CD8-positive, alpha-beta memory T cell (primary cell): ENCODE measurements at regions not wholly inside any gene's neighbourhood (a gene's known extent, or its start where the extent isn't known, plus 50 kb on each side); places are given as distances from the start of the nearest gene placed in this dataset.
"Not testable (repeated sequence)": the region's sequence is repeated elsewhere in the genome, so short reads cannot be mapped to it uniquely, and the experiment has no call there.

Source experiments
- CTCF ChIA-PET: fragments of 350-600 bp; sonication (Branson Sonifier 250); formaldehyde crosslinking; loops from one replicate; lab custom pipeline; 2021; ENCODE audit warnings: antibody characterized with exemption; lab: Charles Lee
- POLR2A ChIA-PET: fragments of 350-600 bp; sonication (Branson Sonifier 250); formaldehyde crosslinking; loops from one replicate; lab custom pipeline; 2021; ENCODE audit warnings: antibody characterized with exemption; lab: Charles Lee
- DNase-seq, 5 donors: peaks; one replicate each; pipeline versions ENCODE4 v3.0.0 to v3.0.0-alpha.2; 2020 to 2022; ENCODE audit warnings: mixed read lengths in 1 of 5
- H3K27ac ChIP-seq: one replicate; pipeline ENCODE4 v1.7.0; 2013; ENCODE audit warnings: low read depth, mild to moderate bottlenecking, low read length, moderate library complexity
- H3K27me3 ChIP-seq: 2 replicates; pipeline ENCODE4 v1.7.0; 2013; ENCODE audit warnings: low read length, mild to moderate bottlenecking; ENCODE audit not compliant: insufficient read depth, poor library complexity, severe bottlenecking
- H3K36me3 ChIP-seq: 2 replicates; pipeline ENCODE4 v1.7.0; 2013; ENCODE audit warnings: mild to moderate bottlenecking, low read length, moderate library complexity; ENCODE audit not compliant: insufficient read depth
- H3K4me1 ChIP-seq: 2 replicates; pipeline ENCODE4 v1.7.0; 2013; ENCODE audit warnings: mild to moderate bottlenecking, low read length, moderate library complexity; ENCODE audit not compliant: insufficient read depth
- H3K4me3 ChIP-seq: 2 replicates; pipeline ENCODE4 v1.7.0; 2013; ENCODE audit warnings: mild to moderate bottlenecking, low read length
- H3K9me3 ChIP-seq: 2 replicates; pipeline ENCODE4 v1.7.0; 2013; ENCODE audit warnings: mild to moderate bottlenecking, low read length
- H3K27ac Mint-ChIP-seq, 8 donors: one replicate each; pipeline ENCODE4 v1.8.0; 2020 to 2021; ENCODE audit warnings: mixed read lengths in 8 of 8, mild to moderate bottlenecking in 6 of 8, inconsistent platforms in 3 of 8, moderate library complexity in 3 of 8
- H3K27me3 Mint-ChIP-seq, 2 donors: one replicate each; pipeline ENCODE4 v1.8.0; 2020 to 2021; ENCODE audit warnings: mixed read lengths in 2 of 2, mild to moderate bottlenecking in 1 of 2, moderate library complexity in 1 of 2
- H3K36me3 Mint-ChIP-seq, 3 donors: one replicate each; pipeline ENCODE4 v1.8.0; 2020 to 2021; ENCODE audit warnings: mixed read lengths in 3 of 3, inconsistent platforms in 1 of 3, mild to moderate bottlenecking in 1 of 3
- H3K4me1 Mint-ChIP-seq, 3 donors: one replicate each; pipeline ENCODE4 v1.8.0; 2020 to 2021; ENCODE audit warnings: mixed read lengths in 3 of 3, inconsistent platforms in 1 of 3, mild to moderate bottlenecking in 1 of 3
- H3K4me3 Mint-ChIP-seq, 7 donors: one replicate each; pipeline ENCODE4 v1.8.0; 2020 to 2021; ENCODE audit warnings: mixed read lengths in 7 of 7, mild to moderate bottlenecking in 6 of 7, moderate library complexity in 4 of 7, inconsistent platforms in 2 of 7
- H3K9me3 Mint-ChIP-seq, 5 donors: one replicate each; pipeline ENCODE4 v1.8.0; 2020 to 2022; ENCODE audit warnings: mixed read lengths in 5 of 5, mild to moderate bottlenecking in 3 of 5, moderate library complexity in 2 of 5, inconsistent platforms in 1 of 5

DNA sequence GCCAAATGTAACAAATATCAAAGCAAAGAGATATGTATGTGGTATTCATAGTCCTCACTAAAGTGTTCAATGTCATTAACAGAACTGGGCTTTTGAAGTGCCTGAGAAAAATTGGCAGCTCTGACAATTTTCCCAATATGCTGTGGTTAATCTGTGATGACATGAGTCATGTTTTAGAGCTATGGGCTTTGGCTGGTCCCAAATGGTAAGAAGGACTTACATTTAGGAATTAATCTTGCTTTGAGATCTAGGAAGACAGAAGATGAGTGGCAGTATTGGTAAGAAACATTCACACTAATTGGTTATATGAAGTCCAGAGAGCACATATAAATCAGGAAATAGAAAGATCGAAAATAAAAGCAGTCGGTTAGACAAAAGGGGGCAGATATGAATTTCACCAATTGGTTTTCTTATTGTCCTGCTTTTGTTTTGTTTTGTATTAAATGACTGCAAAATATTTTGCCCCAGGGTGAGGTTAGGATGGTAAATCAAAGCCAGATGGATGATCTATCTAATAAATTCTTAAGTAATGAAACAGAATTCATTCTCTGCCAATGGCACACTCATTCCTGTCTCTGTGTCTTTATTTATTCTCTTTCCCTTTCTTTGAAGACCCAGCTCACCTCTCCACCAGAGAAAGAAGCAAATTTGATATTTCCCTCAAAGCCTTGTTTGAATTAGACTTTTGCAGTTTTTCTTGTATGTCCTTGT, 993.1 kb downstream of the RPA4 start:
- H3K27me3 ChIP-seq = no peaks in the 10 kb centered on the region
- H3K4me1 Mint-ChIP-seq = no peaks in the 10 kb centered on the region
- DNase-seq = no peak
- ChIA-PET POLR2A (no interaction called here), CTCF (no interaction called here)
- H3K4me1 ChIP-seq = no peaks in the 10 kb centered on the region
- H3K4me3 ChIP-seq = no peak overlapping the region
- H3K36me3 Mint-ChIP-seq = no peaks in the 10 kb centered on the region
- no peak overlapping the region for H3K4me3 Mint-ChIP-seq
- no peaks in the 10 kb centered on the region for H3K9me3 ChIP-seq
- H3K27ac ChIP-seq = no peak overlapping the region
- no peaks in the 10 kb centered on the region for H3K27me3 Mint-ChIP-seq
- no peaks in the 10 kb centered on the region for H3K36me3 ChIP-seq
- H3K9me3 Mint-ChIP-seq = no peaks in the 10 kb centered on the region
- H3K27ac Mint-ChIP-seq = no peak overlapping the region

DNA sequence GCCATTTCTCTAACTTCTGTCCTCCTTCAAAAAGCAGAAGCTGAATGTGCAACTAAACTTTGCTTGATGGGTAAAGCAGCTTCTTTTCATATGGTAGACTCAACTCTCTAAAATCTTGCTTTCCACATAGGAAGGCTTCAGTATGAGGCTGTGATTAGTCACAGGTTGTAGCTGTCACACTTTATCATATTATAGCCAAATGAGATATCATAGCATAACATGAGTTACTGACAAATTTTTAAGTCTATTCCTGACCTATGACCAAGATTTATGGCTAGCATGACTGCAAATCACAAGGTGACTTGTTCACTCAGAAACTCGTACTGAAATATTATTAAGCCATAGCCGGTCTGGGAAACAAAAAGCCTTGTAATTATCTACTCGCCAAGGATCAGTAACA, 998.6 kb downstream of the RPA4 start:
- no peaks in the 10 kb centered on the region for H3K27me3 ChIP-seq
- CTCF ChIA-PET = no interaction called here
- Mint-ChIP-seq H3K9me3 (no peaks in the 10 kb centered on the region), H3K4me1 (no peaks in the 10 kb centered on the region), H3K36me3 (no peaks in the 10 kb centered on the region), H3K27me3 (peaks cover 0 to 2% of the 10 kb centered on the region in 2 donors), H3K27ac (no peak overlapping the region), H3K4me3 (no peak overlapping the region)
- no peak overlapping the region for H3K27ac ChIP-seq
- H3K4me3 ChIP-seq = no peak overlapping the region
- no peak for DNase-seq
- no peaks in the 10 kb centered on the region for H3K9me3 ChIP-seq
- no peaks in the 10 kb centered on the region for H3K36me3 ChIP-seq
- POLR2A ChIA-PET = no interaction called here
- no peaks in the 10 kb centered on the region for H3K4me1 ChIP-seq

DNA sequence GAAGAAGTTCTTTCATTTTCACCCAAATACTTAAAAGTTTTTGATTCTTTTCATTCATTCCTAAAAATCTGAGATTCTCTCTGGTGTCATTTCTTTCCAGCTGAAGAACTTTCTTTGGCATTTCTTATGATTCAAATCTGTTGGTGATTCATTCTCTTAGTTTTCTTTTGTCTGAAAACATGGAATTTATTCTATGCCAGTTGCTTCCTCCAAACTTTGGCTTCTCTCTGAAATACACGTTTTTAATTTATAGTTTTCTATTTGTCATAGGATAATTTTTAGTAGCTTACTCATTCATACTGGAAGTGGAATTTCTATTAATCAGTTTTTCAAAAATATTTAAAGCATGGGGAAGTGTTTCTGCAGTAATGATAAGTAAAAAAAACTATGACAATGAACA, 1012.0 kb downstream of the RPA4 start:
- Mint-ChIP-seq H3K27ac (no peak overlapping the region), H3K4me1 (no peaks in the 10 kb centered on the region)
- POLR2A ChIA-PET = no interaction called here

DNA sequence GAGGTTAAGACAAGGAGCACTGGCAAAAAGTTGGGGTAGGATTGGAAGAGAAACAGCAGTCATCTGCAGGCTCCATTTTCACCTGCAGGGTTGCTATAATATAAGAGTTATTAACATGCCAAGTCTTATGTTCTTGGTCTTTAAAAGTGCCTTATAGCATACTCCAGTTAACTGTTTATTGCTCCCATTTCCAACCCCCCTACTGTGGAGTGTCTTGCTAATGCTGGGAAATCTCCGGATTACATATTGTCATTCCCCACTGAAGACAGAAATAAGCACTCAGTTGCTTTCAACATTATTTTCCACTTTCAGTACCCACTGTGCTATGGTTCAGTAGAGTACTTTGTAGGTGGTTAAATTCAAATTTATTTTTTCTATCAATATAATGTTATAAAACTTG, 1014.3 kb downstream of the RPA4 start:
- H3K4me3 Mint-ChIP-seq = no peak overlapping the region
- H3K4me1 ChIP-seq = no peaks in the 10 kb centered on the region
- H3K36me3 ChIP-seq = no peaks in the 10 kb centered on the region
- no peak overlapping the region for H3K27ac ChIP-seq
- no peaks in the 10 kb centered on the region for H3K4me1 Mint-ChIP-seq
- peaks cover 0 to 6% (median 0%) of the 10 kb centered on the region in 5 donors for H3K9me3 Mint-ChIP-seq
- no peaks in the 10 kb centered on the region for H3K9me3 ChIP-seq
- H3K4me3 ChIP-seq = no peak overlapping the region
- ChIA-PET POLR2A (no interaction called here), CTCF (no interaction called here)
- DNase-seq = no peak
- H3K27ac Mint-ChIP-seq = no peak overlapping the region
- no peaks in the 10 kb centered on the region for H3K36me3 Mint-ChIP-seq
- no peaks in the 10 kb centered on the region for H3K27me3 ChIP-seq
- peaks cover 0 to 2% of the 10 kb centered on the region in 2 donors for H3K27me3 Mint-ChIP-seq

More for the DNA sequence above, 1012.0 kb downstream of the RPA4 start:
- H3K4me3 ChIP-seq = no peak overlapping the region
- Mint-ChIP-seq H3K4me3 (no peak overlapping the region), H3K9me3 (peaks cover 0 to 4% (median 2%) of the 10 kb centered on the region in 5 donors), H3K36me3 (no peaks in the 10 kb centered on the region), H3K27me3 (peaks cover 0 to 4% of the 10 kb centered on the region in 2 donors)
- DNase-seq = no peak
- H3K27ac ChIP-seq = no peak overlapping the region
- CTCF ChIA-PET = no interaction called here
- H3K4me1 ChIP-seq = no peaks in the 10 kb centered on the region
- H3K36me3 ChIP-seq = no peaks in the 10 kb centered on the region
- no peaks in the 10 kb centered on the region for H3K27me3 ChIP-seq
- no peaks in the 10 kb centered on the region for H3K9me3 ChIP-seq

DNA sequence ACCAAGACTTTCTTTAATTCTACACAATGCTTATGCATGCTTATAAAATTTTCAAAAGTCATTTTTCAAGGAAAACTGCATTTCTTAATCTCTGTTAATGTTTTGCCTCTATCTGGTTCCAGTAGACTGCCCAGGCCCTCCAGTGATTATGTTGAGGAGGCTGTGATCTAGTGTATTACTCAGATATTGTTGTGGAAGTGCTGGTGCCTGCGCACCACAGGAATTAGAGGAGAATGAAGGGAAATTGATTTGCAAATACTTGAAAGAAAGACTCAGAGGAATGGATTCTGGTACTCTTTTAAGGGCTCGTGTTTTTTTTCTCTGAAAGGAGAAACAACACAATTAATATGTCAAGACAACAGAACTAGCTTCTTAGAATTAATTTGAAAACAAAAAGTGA, 1015.1 kb downstream of the RPA4 start:
- ChIA-PET CTCF (no interaction called here), POLR2A (no interaction called here)
- no peak for DNase-seq
- peaks cover 0 to 4% (median 0%) of the 10 kb centered on the region in 5 donors for H3K9me3 Mint-ChIP-seq
- H3K27me3 ChIP-seq = no peaks in the 10 kb centered on the region
- H3K36me3 Mint-ChIP-seq = no peaks in the 10 kb centered on the region
- no peaks in the 10 kb centered on the region for H3K4me1 ChIP-seq
- no peak overlapping the region for H3K27ac Mint-ChIP-seq
- no peaks in the 10 kb centered on the region for H3K36me3 ChIP-seq
- no peaks in the 10 kb centered on the region for H3K9me3 ChIP-seq
- no peak overlapping the region for H3K4me3 Mint-ChIP-seq
- peaks cover 0 to 2% of the 10 kb centered on the region in 2 donors for H3K27me3 Mint-ChIP-seq
- no peak overlapping the region for H3K4me3 ChIP-seq
- H3K4me1 Mint-ChIP-seq = no peaks in the 10 kb centered on the region
- H3K27ac ChIP-seq = no peak overlapping the region

DNA sequence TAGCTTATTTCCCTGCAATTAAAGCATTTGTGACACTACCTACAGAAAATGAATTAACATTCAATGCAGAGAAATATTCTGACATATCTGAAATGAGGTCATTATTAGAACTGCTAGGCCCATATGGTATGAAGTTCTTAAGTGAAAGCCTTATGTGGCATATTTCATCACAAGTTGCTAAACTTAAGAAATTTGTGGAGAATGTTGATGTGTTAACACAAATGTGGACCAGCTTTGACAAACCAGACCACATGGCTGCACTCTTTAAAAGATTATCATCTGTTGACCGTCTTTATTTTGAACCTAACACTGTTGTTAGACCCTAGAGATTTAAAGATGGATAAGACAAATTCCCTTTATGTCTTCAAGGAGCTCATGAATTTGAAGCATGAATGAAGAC, 1024.1 kb downstream of the RPA4 start:
- peaks cover 0 to 4% (median 0%) of the 10 kb centered on the region in 5 donors for H3K9me3 Mint-ChIP-seq
- ChIA-PET CTCF (no interaction called here), POLR2A (no interaction called here)
- no peak overlapping the region for H3K27ac Mint-ChIP-seq
- Histone ChIP-seq H3K4me1 (no peaks in the 10 kb centered on the region), H3K4me3 (no peak overlapping the region), H3K36me3 (no peaks in the 10 kb centered on the region), H3K27ac (no peak overlapping the region), H3K9me3 (no peaks in the 10 kb centered on the region), H3K27me3 (no peaks in the 10 kb centered on the region)
- no peaks in the 10 kb centered on the region for H3K4me1 Mint-ChIP-seq
- no peak for DNase-seq
- H3K36me3 Mint-ChIP-seq = no peaks in the 10 kb centered on the region
- H3K4me3 Mint-ChIP-seq = no peak overlapping the region
- no peaks in the 10 kb centered on the region for H3K27me3 Mint-ChIP-seq

DNA sequence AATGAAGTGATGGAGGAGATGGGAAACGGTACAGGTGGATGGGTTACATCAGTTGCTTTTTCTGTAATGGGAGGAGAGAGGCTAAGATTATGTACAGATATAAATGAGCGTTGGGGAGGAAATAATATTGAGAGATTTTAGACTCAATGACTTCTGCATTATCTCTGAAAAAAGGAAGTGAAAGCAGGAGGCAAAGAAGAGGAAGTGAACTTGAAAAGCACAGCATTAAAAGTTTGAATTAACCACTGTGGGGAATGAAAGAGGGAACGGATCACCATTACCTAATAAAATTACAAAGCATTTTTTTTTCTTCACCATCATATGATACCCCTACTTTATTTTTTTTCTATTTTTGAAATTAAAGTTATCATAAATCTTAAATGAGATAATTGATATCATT, 1025.5 kb downstream of the RPA4 start:
- Histone ChIP-seq H3K36me3 (no peaks in the 10 kb centered on the region), H3K9me3 (no peaks in the 10 kb centered on the region), H3K27ac (no peak overlapping the region), H3K4me1 (no peaks in the 10 kb centered on the region), H3K4me3 (no peak overlapping the region), H3K27me3 (no peaks in the 10 kb centered on the region)
- DNase-seq = no peak
- ChIA-PET POLR2A (no interaction called here), CTCF (no interaction called here)
- Mint-ChIP-seq H3K4me3 (no peak overlapping the region), H3K36me3 (no peaks in the 10 kb centered on the region), H3K4me1 (no peaks in the 10 kb centered on the region), H3K27me3 (no peaks in the 10 kb centered on the region), H3K27ac (no peak overlapping the region), H3K9me3 (peaks cover 0 to 4% (median 0%) of the 10 kb centered on the region in 5 donors)

DNA sequence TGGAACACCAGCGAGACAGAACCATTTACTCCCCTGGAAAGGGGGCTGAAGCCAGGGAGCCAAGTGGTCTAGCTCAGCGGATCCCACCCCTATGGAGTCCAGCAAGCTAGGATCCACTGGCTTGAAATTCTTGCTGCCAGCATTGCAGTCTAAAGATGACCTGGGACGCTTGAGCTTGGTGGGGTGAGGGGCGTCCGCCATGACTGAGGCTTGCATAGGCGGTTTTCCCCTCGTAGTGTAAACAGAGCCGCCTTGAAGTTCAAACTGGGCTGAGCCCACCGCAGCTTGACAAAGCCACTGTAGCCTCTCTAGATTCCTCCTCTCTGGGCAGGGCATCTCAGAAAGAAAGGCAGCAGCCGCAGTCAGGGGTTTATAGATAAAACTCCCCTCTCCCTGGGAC, 1031.7 kb downstream of the RPA4 start:
- H3K9me3 ChIP-seq, H3K27me3 Mint-ChIP-seq, H3K27me3 ChIP-seq, H3K4me1 Mint-ChIP-seq, H3K27ac Mint-ChIP-seq, POLR2A ChIA-PET, H3K4me3 ChIP-seq, CTCF ChIA-PET, DNase-seq, H3K36me3 Mint-ChIP-seq, H3K9me3 Mint-ChIP-seq, H3K4me3 Mint-ChIP-seq, H3K27ac ChIP-seq, H3K4me1 ChIP-seq, H3K36me3 ChIP-seq: not testable (repeated sequence)
